ENCODE measurements at regions not wholly inside any gene's neighbourhood (a gene's known extent, or its start where the extent isn't known, plus 50 kb on each side); places are given as distances from the start of the nearest gene placed in this dataset.

DNA sequence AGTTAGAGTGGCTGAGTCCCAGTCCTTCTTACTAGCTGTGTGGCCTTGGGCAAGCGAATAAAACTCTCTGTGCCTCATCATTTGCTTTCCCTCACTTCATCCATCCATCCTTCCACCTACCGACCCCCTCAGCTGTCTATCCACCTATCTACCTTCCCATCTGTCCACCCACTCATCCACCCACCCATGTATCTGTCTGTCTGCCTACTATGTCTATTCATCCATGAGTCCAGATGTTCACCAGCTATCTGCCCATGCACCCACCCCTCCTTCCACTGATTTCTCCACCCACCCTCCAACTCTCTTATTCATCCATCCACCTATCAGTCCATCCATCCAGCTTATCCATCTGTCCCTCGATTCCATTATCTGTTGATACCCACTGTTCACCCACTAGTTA, 60.4 kb upstream of the ATP2B2 start:
- TF ChIP-seq EZH2 (IDR thresholded peaks at IDR 0.05; ENCODE audit: insufficient read depth, poor library complexity, severe bottlenecking): no peak
- TF ChIP-seq EZH2phosphoT487 (IDR thresholded peaks at IDR 0.05; ENCODE audit: insufficient read depth, low read depth): no peak
